HCT116 (cell line): ENCODE measurements at regions not wholly inside any gene's neighbourhood (a gene's known extent, or its start where the extent isn't known, plus 50 kb on each side); places are given as distances from the start of the nearest gene placed in this dataset.

Experiments
- ATAC-seq: fragments of 200-7000 bp; cut with Tn5 transposase; 2 replicates; pipeline ENCODE4 v1.9.1; 2020; ENCODE audit warnings: mild to moderate bottlenecking, moderate library complexity
- BruUV-seq: library from RNA; stranded (reverse); fragments of 400-500 nt; replicated peaks from 2 replicates; lab custom pipeline; 2021; lab: Mats Ljungman, UMichigan
- CTCF ChIA-PET: fragments of 300-600 bp; sonication (Branson Sonifier 250); formaldehyde crosslinking; loops from one replicate; lab custom pipeline; 2021; ENCODE audit warnings: antibody characterized with exemption; lab: Charles Lee
- POLR2A ChIA-PET: fragments of 300-600, 350-600 bp; sonication (Branson Sonifier 250); formaldehyde crosslinking; loops from one replicate; lab custom pipeline; 2021; ENCODE audit warnings: antibody characterized with exemption; lab: Charles Lee
- RAD21 ChIA-PET, 2 experiments: fragments of 300-600 bp; sonication (Branson Sonifier 250); formaldehyde crosslinking; loops; one replicate each; lab custom pipeline; 2023; ENCODE audit warnings: low total read pairs in 2 of 2; ENCODE audit not compliant: uncharacterized antibody in 2 of 2, unreplicated experiment in 2 of 2, low non-redundant PET in 1 of 2; lab: Charles Lee
- DNase-seq: peaks from one replicate; pipeline ENCODE4 v3.0.0-alpha.2; 2010; ENCODE audit warnings: low read depth, low spot score
- H2AFZ ChIP-seq: fragments of 200-600 bp; shearing (Covaris generic), sonication (generic); 2 replicates; pipeline ENCODE4 v1.6.1; 2017; ENCODE audit warnings: low read depth, mixed run types, mixed read lengths, antibody characterized with exemption, low read length; ENCODE audit not compliant: poor library complexity, severe bottlenecking
- H3K27ac ChIP-seq: 2 replicates; pipeline ENCODE4 v1.5.1; 2012; ENCODE audit warnings: low read depth, low read length
- H3K27me3 ChIP-seq: fragments of 200-600 bp; sonication (generic); 2 replicates; pipeline ENCODE4 v1.6.1; 2016; ENCODE audit warnings: mixed run types, low read length, mixed read lengths; ENCODE audit not compliant: insufficient read depth
- H3K36me3 ChIP-seq, 2 experiments: fragments of 200-500 bp in 1 of 2; fragments of 200-600 bp in 1 of 2; sonication (Bioruptor generic) in 1 of 2; sonication (generic) in 1 of 2; 2 replicates each; pipeline versions ENCODE4 v1.5.1 to v1.6.1; 2014 to 2016; ENCODE audit warnings: low read length in 2 of 2, inconsistent platforms in 1 of 2, mixed read lengths in 1 of 2, mixed run types in 1 of 2; ENCODE audit not compliant: insufficient read depth in 2 of 2, control insufficient read depth in 1 of 2
- H3K4me1 ChIP-seq, 2 experiments: fragments of 200-600 bp in 1 of 2; sonication (generic) in 1 of 2; 2 replicates each; pipeline versions ENCODE4 v1.5.1 to v1.6.1; 2012 to 2017; ENCODE audit warnings: low read length in 2 of 2, inconsistent platforms in 1 of 2, mild to moderate bottlenecking in 1 of 2, mixed read lengths in 1 of 2, mixed run types in 1 of 2, moderate library complexity in 1 of 2; ENCODE audit not compliant: insufficient read depth in 2 of 2, control insufficient read depth in 1 of 2
- H3K4me2 ChIP-seq: fragments of 200-600 bp; sonication (generic); 2 replicates; pipeline ENCODE4 v1.6.1; 2017; ENCODE audit warnings: mixed run types, low read length, mixed read lengths
- H3K4me3 ChIP-seq, 2 experiments: fragments of 200-600 bp in 1 of 2; sonication (generic) in 1 of 2; replicated peaks in 1 of 2; 2 replicates each; pipeline ENCODE4 v1.5.1; 2011 to 2016; ENCODE audit warnings: low read length in 2 of 2, control low read depth in 1 of 2, low read depth in 1 of 2, mild to moderate bottlenecking in 1 of 2, mixed read lengths in 1 of 2, mixed run types in 1 of 2
- H3K79me2 ChIP-seq: fragments of 200-600 bp; sonication (generic); 2 replicates; pipeline ENCODE4 v1.6.1; 2017; ENCODE audit warnings: mild to moderate bottlenecking, mixed run types, low read length, moderate library complexity, mixed read lengths; ENCODE audit not compliant: insufficient read depth
- H3K9ac ChIP-seq: fragments of 200-600 bp; sonication (generic); 2 replicates; pipeline ENCODE4 v1.6.1; 2016; ENCODE audit warnings: low read length, mixed read lengths
- H3K9me2 ChIP-seq: fragments of 200-600 bp; sonication (generic), shearing (Covaris generic); 2 replicates; pipeline ENCODE4 v1.6.1; 2017; ENCODE audit warnings: mixed run types, mild to moderate bottlenecking, moderate library complexity; ENCODE audit not compliant: insufficient read depth
- H3K9me3 ChIP-seq, 2 experiments: fragments of 200-500 bp in 1 of 2; fragments of 200-600 bp in 1 of 2; sonication (Bioruptor generic) in 1 of 2; sonication (generic) in 1 of 2; 2 replicates each; pipeline ENCODE4 v1.6.1; 2014 to 2017; ENCODE audit warnings: low read length in 2 of 2, mixed read lengths in 2 of 2, inconsistent platforms in 1 of 2, low read depth in 1 of 2, mild to moderate bottlenecking in 1 of 2, mixed run types in 1 of 2, moderate library complexity in 1 of 2; ENCODE audit not compliant: control insufficient read depth in 1 of 2, insufficient read depth in 1 of 2
- H4K20me1 ChIP-seq: fragments of 200-600 bp; sonication (generic), shearing (Covaris generic); 2 replicates; pipeline ENCODE4 v1.6.1; 2017; ENCODE audit warnings: mixed run types, mild to moderate bottlenecking, moderate library complexity; ENCODE audit not compliant: insufficient read depth
- CEBPB ChIP-seq: IDR thresholded peaks from 2 replicates; pipeline ENCODE4 v1.6.1; 2012; ENCODE audit warnings: low read depth
- EGR1 ChIP-seq: IDR thresholded peaks from 2 replicates; pipeline ENCODE4 v1.6.1; 2012; ENCODE audit warnings: low read depth
- EZH2phosphoT487 ChIP-seq: fragments of 200-600 bp; IDR thresholded peaks from 2 replicates; pipeline ENCODE4 v1.6.1; 2018; ENCODE audit warnings: antibody characterized with exemption, borderline replicate concordance
- FOSL1 ChIP-seq: IDR thresholded peaks from 2 replicates; pipeline ENCODE4 v1.6.1; 2012; ENCODE audit warnings: low read depth
- MAX ChIP-seq: IDR thresholded peaks from 2 replicates; pipeline ENCODE4 v1.6.1; 2012
- POLR2A ChIP-seq: IDR thresholded peaks from 2 replicates; pipeline ENCODE4 v1.7.0; 2011; ENCODE audit warnings: borderline replicate concordance; ENCODE audit not compliant: insufficient read depth, insufficient read length; ENCODE audit errors: extremely low read depth
- RAD21 ChIP-seq: IDR thresholded peaks from 2 replicates; pipeline ENCODE4 v1.6.1; 2012; ENCODE audit warnings: low read depth, mild to moderate bottlenecking
- SRF ChIP-seq: IDR thresholded peaks from 2 replicates; pipeline ENCODE4 v1.6.1; 2012; ENCODE audit warnings: low read depth
- ZBTB33 ChIP-seq: IDR thresholded peaks from 2 replicates; pipeline ENCODE4 v1.6.1; 2011; ENCODE audit warnings: mild to moderate bottlenecking, low read length, moderate library complexity; ENCODE audit not compliant: insufficient replicate concordance; ENCODE audit errors: extremely low read depth
- ZNF274 ChIP-seq: fragments of 200-500 bp; sonication (Bioruptor generic); IDR thresholded peaks from 2 replicates; pipeline ENCODE4 v1.6.1; 2014; ENCODE audit warnings: mild to moderate bottlenecking, low read depth, low read length, inconsistent platforms
- intact Hi-C: fragments of 100-400 bp; cut with micrococcal nuclease; formaldehyde crosslinking; loops from 2 replicates; pipeline ENCODE4 v1.10.0; 2022
- TF ChIP-seq, protein P1 (sequence below): IDR thresholded peaks from 2 replicates; pipeline ENCODE4 v1.6.1; 2012; ENCODE audit warnings: low read depth
- TF ChIP-seq, protein P2 (sequence below), 3 experiments: fragments of 200-600 bp in 1 of 3; sonication (generic) in 1 of 3; IDR thresholded peaks in 2 of 3; conservative IDR thresholded peaks in 1 of 3; 2 replicates each; pipeline ENCODE4 v1.5.1; 2012 to 2017; ENCODE audit warnings: low read depth in 2 of 3, low read length in 2 of 3, antibody characterized with exemption in 1 of 3, borderline replicate concordance in 1 of 3, control low read depth in 1 of 3, mild to moderate bottlenecking in 1 of 3, mixed read lengths in 1 of 3, mixed run types in 1 of 3, moderate library complexity in 1 of 3; ENCODE audit not compliant: insufficient read depth in 1 of 3

DNA sequence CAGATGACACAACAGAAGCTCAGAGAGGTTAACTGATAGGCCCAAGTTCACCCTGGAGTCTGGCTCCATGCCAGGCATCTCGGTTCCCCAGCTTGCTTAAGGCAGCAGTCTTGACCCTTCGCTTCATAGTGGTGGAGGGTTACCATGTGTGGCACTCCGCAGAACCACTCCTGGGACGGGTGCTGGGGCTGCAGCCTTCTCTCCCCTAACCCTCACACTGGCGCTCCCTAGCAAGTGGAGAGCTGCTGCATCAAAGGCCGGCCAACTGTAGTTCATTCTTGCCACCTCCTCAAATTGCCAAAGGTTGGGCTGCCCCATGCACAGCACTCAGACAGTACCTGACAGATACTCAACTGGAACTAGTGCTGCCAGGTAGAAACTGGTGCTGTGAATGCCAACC is 70.2 kb upstream of the KCND3 start (continued):
- TF ChIP-seq, protein P1, sequence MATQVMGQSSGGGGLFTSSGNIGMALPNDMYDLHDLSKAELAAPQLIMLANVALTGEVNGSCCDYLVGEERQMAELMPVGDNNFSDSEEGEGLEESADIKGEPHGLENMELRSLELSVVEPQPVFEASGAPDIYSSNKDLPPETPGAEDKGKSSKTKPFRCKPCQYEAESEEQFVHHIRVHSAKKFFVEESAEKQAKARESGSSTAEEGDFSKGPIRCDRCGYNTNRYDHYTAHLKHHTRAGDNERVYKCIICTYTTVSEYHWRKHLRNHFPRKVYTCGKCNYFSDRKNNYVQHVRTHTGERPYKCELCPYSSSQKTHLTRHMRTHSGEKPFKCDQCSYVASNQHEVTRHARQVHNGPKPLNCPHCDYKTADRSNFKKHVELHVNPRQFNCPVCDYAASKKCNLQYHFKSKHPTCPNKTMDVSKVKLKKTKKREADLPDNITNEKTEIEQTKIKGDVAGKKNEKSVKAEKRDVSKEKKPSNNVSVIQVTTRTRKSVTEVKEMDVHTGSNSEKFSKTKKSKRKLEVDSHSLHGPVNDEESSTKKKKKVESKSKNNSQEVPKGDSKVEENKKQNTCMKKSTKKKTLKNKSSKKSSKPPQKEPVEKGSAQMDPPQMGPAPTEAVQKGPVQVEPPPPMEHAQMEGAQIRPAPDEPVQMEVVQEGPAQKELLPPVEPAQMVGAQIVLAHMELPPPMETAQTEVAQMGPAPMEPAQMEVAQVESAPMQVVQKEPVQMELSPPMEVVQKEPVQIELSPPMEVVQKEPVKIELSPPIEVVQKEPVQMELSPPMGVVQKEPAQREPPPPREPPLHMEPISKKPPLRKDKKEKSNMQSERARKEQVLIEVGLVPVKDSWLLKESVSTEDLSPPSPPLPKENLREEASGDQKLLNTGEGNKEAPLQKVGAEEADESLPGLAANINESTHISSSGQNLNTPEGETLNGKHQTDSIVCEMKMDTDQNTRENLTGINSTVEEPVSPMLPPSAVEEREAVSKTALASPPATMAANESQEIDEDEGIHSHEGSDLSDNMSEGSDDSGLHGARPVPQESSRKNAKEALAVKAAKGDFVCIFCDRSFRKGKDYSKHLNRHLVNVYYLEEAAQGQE, result no peak
- TF ChIP-seq EGR1, result no peak
- no peak for TF ChIP-seq ZNF274
- TF ChIP-seq, protein P2, sequence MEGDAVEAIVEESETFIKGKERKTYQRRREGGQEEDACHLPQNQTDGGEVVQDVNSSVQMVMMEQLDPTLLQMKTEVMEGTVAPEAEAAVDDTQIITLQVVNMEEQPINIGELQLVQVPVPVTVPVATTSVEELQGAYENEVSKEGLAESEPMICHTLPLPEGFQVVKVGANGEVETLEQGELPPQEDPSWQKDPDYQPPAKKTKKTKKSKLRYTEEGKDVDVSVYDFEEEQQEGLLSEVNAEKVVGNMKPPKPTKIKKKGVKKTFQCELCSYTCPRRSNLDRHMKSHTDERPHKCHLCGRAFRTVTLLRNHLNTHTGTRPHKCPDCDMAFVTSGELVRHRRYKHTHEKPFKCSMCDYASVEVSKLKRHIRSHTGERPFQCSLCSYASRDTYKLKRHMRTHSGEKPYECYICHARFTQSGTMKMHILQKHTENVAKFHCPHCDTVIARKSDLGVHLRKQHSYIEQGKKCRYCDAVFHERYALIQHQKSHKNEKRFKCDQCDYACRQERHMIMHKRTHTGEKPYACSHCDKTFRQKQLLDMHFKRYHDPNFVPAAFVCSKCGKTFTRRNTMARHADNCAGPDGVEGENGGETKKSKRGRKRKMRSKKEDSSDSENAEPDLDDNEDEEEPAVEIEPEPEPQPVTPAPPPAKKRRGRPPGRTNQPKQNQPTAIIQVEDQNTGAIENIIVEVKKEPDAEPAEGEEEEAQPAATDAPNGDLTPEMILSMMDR (IDR thresholded peaks at IDR 0.05 in 2 of 3, conservative IDR thresholded peaks at IDR 0.05 in 1 of 3; ENCODE audit: borderline replicate concordance in 1 of 3, insufficient read depth in 1 of 3, low read depth in 2 of 3, low read length in 2 of 3), result no peak
- no peak for TF ChIP-seq RAD21
- TF ChIP-seq SRF, result no peak
- TF ChIP-seq EZH2phosphoT487, result no peak

- POLR2A ChIA-PET, result no interaction called here
- DNase-seq (no peak), ATAC-seq (no peak)
- CTCF ChIA-PET, result interaction anchor here (1.6 kb wide), 1 partner anchor 239 kb away, joined by 3 read pairs; no protein-coding TSS in a partner anchor
- Histone ChIP-seq H3K9me3 (no peaks in the 10 kb centered on the region), H3K27me3 (peaks cover 47% of the 10 kb centered on the region), H2AFZ (no peak overlapping the region), H3K9ac (no peak overlapping the region), H3K4me1 (no peaks in the 10 kb centered on the region), H3K4me2 (no peak overlapping the region), H3K79me2 (no peaks in the 10 kb centered on the region), H3K9me2 (no peaks in the 10 kb centered on the region), H3K36me3 (no peaks in the 10 kb centered on the region), H4K20me1 (no peaks in the 10 kb centered on the region), H3K27ac (no peak overlapping the region), H3K4me3 (no peak overlapping the region)
- no peak for TF ChIP-seq RAD21
- no peak for TF ChIP-seq CEBPB
- no peak for TF ChIP-seq ZBTB33
- TF ChIP-seq MAX, result no peak
- TF ChIP-seq FOSL1, result no peak
- TF ChIP-seq, protein P2 (IDR thresholded peaks at IDR 0.05 in 2 of 3, conservative IDR thresholded peaks at IDR 0.05 in 1 of 3; ENCODE audit: borderline replicate concordance in 1 of 3, insufficient read depth in 1 of 3, low read depth in 2 of 3, low read length in 2 of 3), result no peak
- TF ChIP-seq POLR2A, result no peak
- intact Hi-C loops, result no loop called here
- RAD21 ChIA-PET, result no interaction called here
- no TSS peak for BruUV-seq
Measured at GRCh38 chr1:112060261-112060660, 70.8 kb upstream of the KCND3 start.
